SIG-M5 treated with dmso at 0.1 percent for 504 hours (cell line): ENCODE measurements at regions not wholly inside any gene's neighbourhood (a gene's known extent, or its start where the extent isn't known, plus 50 kb on each side); places are given as distances from the start of the nearest gene placed in this dataset.

Experiments
- DNase-seq: peaks from one replicate; lab custom pipeline; 2025; ENCODE audit not compliant: unreplicated experiment; lab: John Stamatoyannopoulos, UW

- DNase-seq, result no peak
Observed at GRCh38 chr13:40318366-40318765, 348.1 kb downstream of the FOXO1 start.

GRCh38 chr13:40319699-40320579 is 346.5 kb downstream of the FOXO1 start:
- DNase-seq, result no peak

- DNase-seq, result no peak
Observed at GRCh38 chr13:40328091-40328490, 338.4 kb downstream of the FOXO1 start.

GRCh38 chr13:40329781-40330485 is 336.5 kb downstream of the FOXO1 start:
- no peak for DNase-seq

GRCh38 chr13:40330950-40331349 is 335.5 kb downstream of the FOXO1 start:
- no peak for DNase-seq

GRCh38 chr13:40331802-40332201 is 334.6 kb downstream of the FOXO1 start:
- DNase-seq, result no peak

- DNase-seq, result no peak
Observed at GRCh38 chr13:40333226-40333625, 333.2 kb downstream of the FOXO1 start.

GRCh38 chr13:40334031-40334430 is 332.4 kb downstream of the FOXO1 start:
- DNase-seq, result no peak

- no peak for DNase-seq
Observed at GRCh38 chr13:40334616-40335015, 331.8 kb downstream of the FOXO1 start.

- DNase-seq, result no peak
Observed at GRCh38 chr13:40336228-40337221, 329.9 kb downstream of the FOXO1 start.

GRCh38 chr13:40337651-40338050 is 328.8 kb downstream of the FOXO1 start:
- DNase-seq, result no peak

GRCh38 chr13:40338217-40338616 is 328.2 kb downstream of the FOXO1 start:
- DNase-seq, result no peak

- no peak for DNase-seq
Observed at GRCh38 chr13:40340368-40341095, 325.9 kb downstream of the FOXO1 start.

GRCh38 chr13:40341096-40341471 is 325.4 kb downstream of the FOXO1 start:
- no peak for DNase-seq

- DNase-seq, result no peak
Observed at GRCh38 chr13:40341501-40341900, 324.9 kb downstream of the FOXO1 start.

GRCh38 chr13:40342461-40342860 is 324.0 kb downstream of the FOXO1 start:
- DNase-seq, result no peak

GRCh38 chr13:40342901-40343300 is 323.5 kb downstream of the FOXO1 start:
- DNase-seq, result no peak

GRCh38 chr13:40343550-40344269 is 322.7 kb downstream of the FOXO1 start:
- no peak for DNase-seq

GRCh38 chr13:40344270-40345148 is 321.9 kb downstream of the FOXO1 start:
- no peak for DNase-seq
